ENCODE measurements at regions not wholly inside any gene's neighbourhood (a gene's known extent, or its start where the extent isn't known, plus 50 kb on each side); places are given as distances from the start of the nearest gene placed in this dataset.
"Not testable (repeated sequence)": the region's sequence is repeated elsewhere in the genome, so short reads cannot be mapped to it uniquely, and the experiment has no call there.

- no peak for TF ChIP-seq TSHZ2 (CRISPR knock-in tag; IDR thresholded peaks at IDR 0.05)
- TF ChIP-seq ISL1 (CRISPR knock-in tag; IDR thresholded peaks at IDR 0.05): no peak
- no peak for TF ChIP-seq CSDC2 (CRISPR knock-in tag; IDR thresholded peaks at IDR 0.05)
These were observed 160.6 kb upstream of the RMP24 start (continued) for GRCh38 chr18:35811896-35812295.

- ATAC-seq: not testable (repeated sequence)
These were observed 157.5 kb upstream of the RMP24 start for GRCh38 chr18:35815011-35815410.

- no peak for ATAC-seq
- TF ChIP-seq CSDC2 (CRISPR knock-in tag; IDR thresholded peaks at IDR 0.05): no peak
These were observed 156.5 kb upstream of the RMP24 start for GRCh38 chr18:35816003-35816402.

- ATAC-seq: no peak
These were observed 154.7 kb upstream of the RMP24 start for GRCh38 chr18:35817604-35818352.

GRCh38 chr18:35818353-35818667, 154.2 kb upstream of the RMP24 start:
- ATAC-seq: no peak
- TF ChIP-seq CREB5 (CRISPR knock-in tag; IDR thresholded peaks at IDR 0.05; ENCODE audit: low read depth) (no peak), GLIS3 (CRISPR knock-in tag; IDR thresholded peaks at IDR 0.05) (no peak), ZFP3 (CRISPR knock-in tag; IDR thresholded peaks at IDR 0.05) (no peak), TSHZ2 (CRISPR knock-in tag; IDR thresholded peaks at IDR 0.05) (no peak), BACH2 (CRISPR knock-in tag; IDR thresholded peaks at IDR 0.05; ENCODE audit: borderline replicate concordance) (no peak), ZFP30 (CRISPR knock-in tag; IDR thresholded peaks at IDR 0.05) (no peak), RARB (CRISPR knock-in tag; IDR thresholded peaks at IDR 0.05) (no peak), ZC3H10 (CRISPR knock-in tag; IDR thresholded peaks at IDR 0.05) (no peak), OSR1 (CRISPR knock-in tag; IDR thresholded peaks at IDR 0.05) (no peak), CSDC2 (CRISPR knock-in tag; IDR thresholded peaks at IDR 0.05) (no peak), ARNTL (CRISPR knock-in tag; IDR thresholded peaks at IDR 0.05; ENCODE audit: borderline replicate concordance, low read depth) (no peak), TOX (CRISPR knock-in tag; IDR thresholded peaks at IDR 0.05; ENCODE audit: borderline replicate concordance) (no peak), ZNF70 (CRISPR knock-in tag; IDR thresholded peaks at IDR 0.05) (no peak), CSRNP3 (CRISPR knock-in tag; IDR thresholded peaks at IDR 0.05) (no peak), POU6F1 (CRISPR knock-in tag; IDR thresholded peaks at IDR 0.05; ENCODE audit: borderline replicate concordance, low read depth) (no peak), ZNF8 (CRISPR knock-in tag; IDR thresholded peaks at IDR 0.05) (no peak), ZNF565 (CRISPR knock-in tag; conservative IDR thresholded peaks at IDR 0.05; ENCODE audit: low read depth) (no peak), PATZ1 (CRISPR knock-in tag; IDR thresholded peaks at IDR 0.05; ENCODE audit: borderline replicate concordance) (no peak), TCF4 (CRISPR knock-in tag; IDR thresholded peaks at IDR 0.05; ENCODE audit: borderline replicate concordance) (no peak)

More at GRCh38 chr18:35817604-35818352, 154.7 kb upstream of the RMP24 start:
- TF ChIP-seq ARNTL (CRISPR knock-in tag; IDR thresholded peaks at IDR 0.05; ENCODE audit: borderline replicate concordance, low read depth): no peak

Data from SK-N-SH treated with all-trans-retinoic acid at 6 μM for 48 hours (cell line).